ENCODE measurements at regions not wholly inside any gene's neighbourhood (a gene's known extent, or its start where the extent isn't known, plus 50 kb on each side); places are given as distances from the start of the nearest gene placed in this dataset.
"Not testable (repeated sequence)": the region's sequence is repeated elsewhere in the genome, so short reads cannot be mapped to it uniquely, and the experiment has no call there.

- Histone ChIP-seq H3K36me3 (no peaks in the 10 kb centered on the region), H3K9me3 (no peaks in the 10 kb centered on the region), H3K4me3 (no peak overlapping the region), H3K4me1 (no peaks in the 10 kb centered on the region), H3K27ac (no peak overlapping the region), H3K27me3 (no peaks in the 10 kb centered on the region)
- DNase-seq (ENCODE audit: low spot score in 2 of 2), result no peak
- no peak for TF ChIP-seq CTCF (IDR thresholded peaks at IDR 0.05)
- TF ChIP-seq POLR2A (IDR thresholded peaks at IDR 0.05), result no peak
- TF ChIP-seq EP300 (IDR thresholded peaks at IDR 0.05), result no peak
- WGBS, 2 donors, result 86 to 89% methylated on average over 3 of the region's 3 CpGs
Observed at GRCh38 chr3:64369390-64369789, 144.1 kb upstream of the PRICKLE2 start.

GRCh38 chr3:64368257-64369020 lies 143.2 kb upstream of the PRICKLE2 start:
- Histone ChIP-seq H3K36me3 (no peaks in the 10 kb centered on the region), H3K27me3 (no peaks in the 10 kb centered on the region), H3K27ac (no peak overlapping the region), H3K4me1 (no peaks in the 10 kb centered on the region), H3K9me3 (no peaks in the 10 kb centered on the region), H3K4me3 (no peak overlapping the region)
- WGBS, 2 donors, result 63 to 74% methylated on average over 10 of the region's 10 CpGs
- TF ChIP-seq EP300 (IDR thresholded peaks at IDR 0.05) (no peak), POLR2A (IDR thresholded peaks at IDR 0.05) (no peak)
- no peak for DNase-seq (ENCODE audit: low spot score in 2 of 2)

GRCh38 chr3:64365877-64366276 lies 140.6 kb upstream of the PRICKLE2 start:
- no peak overlapping the region for H3K27ac ChIP-seq
- no peaks in the 10 kb centered on the region for H3K4me1 ChIP-seq
- no peaks in the 10 kb centered on the region for H3K36me3 ChIP-seq
- H3K4me3 ChIP-seq, result no peak overlapping the region
- TF ChIP-seq POLR2A (IDR thresholded peaks at IDR 0.05) (no peak), EP300 (IDR thresholded peaks at IDR 0.05) (no peak), CTCF (IDR thresholded peaks at IDR 0.05) (no peak)
- H3K9me3 ChIP-seq, result no peaks in the 10 kb centered on the region
- 95% methylated on average over 5 of the region's 5 CpGs for WGBS, 2 donors
- H3K27me3 ChIP-seq, result no peaks in the 10 kb centered on the region
- DNase-seq (ENCODE audit: low spot score in 2 of 2), result no peak

- DNase-seq (ENCODE audit: low spot score in 2 of 2), result no peak
- H3K36me3 ChIP-seq, result no peaks in the 10 kb centered on the region
- no peaks in the 10 kb centered on the region for H3K9me3 ChIP-seq
- H3K27ac ChIP-seq, result no peak overlapping the region
- H3K4me3 ChIP-seq, result no peak overlapping the region
- TF ChIP-seq EP300 (IDR thresholded peaks at IDR 0.05) (no peak), POLR2A (IDR thresholded peaks at IDR 0.05) (no peak), CTCF (IDR thresholded peaks at IDR 0.05) (no peak)
- WGBS, 2 donors, result 97 to 100% methylated on average over 1 of the region's 1 CpG
- no peaks in the 10 kb centered on the region for H3K27me3 ChIP-seq
- H3K4me1 ChIP-seq, result no peaks in the 10 kb centered on the region
Observed at GRCh38 chr3:64363842-64364241, 138.6 kb upstream of the PRICKLE2 start.

- TF ChIP-seq EP300 (IDR thresholded peaks at IDR 0.05), result no peak
- no peak for TF ChIP-seq POLR2A (IDR thresholded peaks at IDR 0.05)
- TF ChIP-seq CTCF (IDR thresholded peaks at IDR 0.05), result no peak
- H3K27ac ChIP-seq, result no peak overlapping the region
- no peak overlapping the region for H3K4me3 ChIP-seq
- no peaks in the 10 kb centered on the region for H3K9me3 ChIP-seq
- no peaks in the 10 kb centered on the region for H3K36me3 ChIP-seq
- no peak for DNase-seq (ENCODE audit: low spot score in 2 of 2)
- WGBS, 2 donors, result 61 to 63% methylated on average over 5 of the region's 5 CpGs
- H3K4me1 ChIP-seq, result no peaks in the 10 kb centered on the region
- H3K27me3 ChIP-seq, result no peaks in the 10 kb centered on the region
Observed at GRCh38 chr3:64361962-64362735, 136.9 kb upstream of the PRICKLE2 start.

- H3K9me3 ChIP-seq; H3K4me1 ChIP-seq; H3K27ac ChIP-seq; H3K36me3 ChIP-seq; H3K27me3 ChIP-seq; H3K4me3 ChIP-seq; DNase-seq (ENCODE audit: low spot score in 2 of 2): not testable (repeated sequence)
- 90 to 93% methylated on average over 4 of the region's 4 CpGs for WGBS, 2 donors
Observed at GRCh38 chr3:64361036-64361435, 135.8 kb upstream of the PRICKLE2 start.

All from tibial nerve (tissue), 4 donors.